BLaER1 treated with 17β-estradiol and CSF1 and Interleukin-3, amounts not matched to agents 10 nM and 100 nM (cell line): ENCODE measurements at regions not wholly inside any gene's neighbourhood (a gene's known extent, or its start where the extent isn't known, plus 50 kb on each side); places are given as distances from the start of the nearest gene placed in this dataset.
A peak's percentile ranks its signal among the peaks of the same experiment; 100 is the strongest.
"Not testable (repeated sequence)": the region's sequence is repeated elsewhere in the genome, so short reads cannot be mapped to it uniquely, and the experiment has no call there.

Experiments used
- H3K27ac ChIP-seq, 11 experiments: shearing (Covaris generic); formaldehyde crosslinking; 2 replicates each; pipeline ENCODE4 v1.8.1; 2022
- H3K27me3 ChIP-seq, 11 experiments: shearing (Covaris generic); formaldehyde crosslinking; 2 replicates each; pipeline ENCODE4 v1.8.1; 2022
- H3K36me3 ChIP-seq, 11 experiments: shearing (Covaris generic); formaldehyde crosslinking; 2 replicates each; pipeline ENCODE4 v1.8.1; 2022
- H3K4me1 ChIP-seq, 10 experiments: shearing (Covaris generic); formaldehyde crosslinking; 2 replicates each; pipeline ENCODE4 v1.8.1; 2022
- H3K4me2 ChIP-seq, 11 experiments: shearing (Covaris generic); formaldehyde crosslinking; 2 replicates each; pipeline ENCODE4 v1.8.1; 2022
- H3K4me3 ChIP-seq, 10 experiments: shearing (Covaris generic); formaldehyde crosslinking; 2 replicates each; pipeline ENCODE4 v1.8.1; 2022
- H3K9ac ChIP-seq, 11 experiments: shearing (Covaris generic); formaldehyde crosslinking; 2 replicates each; pipeline ENCODE4 v1.8.1; 2022
- H3K9me3 ChIP-seq, 11 experiments: shearing (Covaris generic); formaldehyde crosslinking; replicated peaks in 1 of 11; 2 replicates each; pipeline ENCODE4 v1.8.1; 2022
- H4K20me1 ChIP-seq, 11 experiments: shearing (Covaris generic); formaldehyde crosslinking; 2 replicates each; pipeline ENCODE4 v1.8.1; 2022

- H3K27ac ChIP-seq, H3K27me3 ChIP-seq, H3K4me2 ChIP-seq, H4K20me1 ChIP-seq, H3K4me3 ChIP-seq, H3K4me1 ChIP-seq, H3K9ac ChIP-seq, H3K36me3 ChIP-seq: not testable (repeated sequence)
- peaks cover 0 to 18% (median 9%) of the 10 kb centered on the region in 11 experiments; a peak in 14 of 22 replicates for H3K9me3 ChIP-seq
These were observed 169.5 kb downstream of the OTOP1 start for GRCh38 chr4:4057226-4057625.

GRCh38 chr4:4084171-4084570 lies 142.6 kb downstream of the OTOP1 start:
- not testable (repeated sequence) for H3K4me1 ChIP-seq, H3K9ac ChIP-seq, H3K27ac ChIP-seq, H3K27me3 ChIP-seq, H3K4me3 ChIP-seq, H3K9me3 ChIP-seq, H3K36me3 ChIP-seq, H3K4me2 ChIP-seq, H4K20me1 ChIP-seq

DNA sequence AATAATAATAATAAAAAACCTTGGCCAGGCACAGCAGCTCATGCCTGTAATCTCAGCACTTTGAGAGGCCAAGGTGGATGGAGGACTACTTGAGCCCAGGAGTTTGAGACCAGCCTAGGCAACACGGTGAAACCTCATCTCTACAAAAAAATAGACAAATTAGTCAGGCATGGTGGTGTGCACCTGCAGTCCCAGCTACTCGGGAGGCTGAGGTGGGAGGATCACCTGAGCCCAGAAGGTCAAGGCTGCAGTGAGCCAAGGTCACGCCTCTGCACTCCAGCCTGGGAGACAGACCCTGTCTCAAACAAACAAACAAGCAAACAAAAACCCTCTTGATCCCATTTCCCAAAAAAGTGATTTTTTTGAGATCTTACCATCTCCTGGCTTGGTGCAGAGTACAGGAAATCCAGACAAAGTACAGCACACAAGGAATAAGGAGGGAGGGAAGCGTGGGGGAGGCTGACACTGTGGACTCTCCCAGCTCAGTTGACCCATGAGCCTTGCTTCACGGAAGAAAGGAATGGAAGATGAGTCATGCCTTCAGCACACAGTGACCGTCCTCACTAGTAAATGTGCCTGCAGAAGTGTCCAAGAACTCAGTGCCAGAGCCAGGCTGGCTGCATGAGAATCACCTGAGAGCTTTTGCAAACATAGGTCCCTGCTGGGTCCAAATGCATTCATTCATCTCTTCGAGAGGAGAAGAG lies 136.9 kb downstream of the OTOP1 start:
- H3K9me3 ChIP-seq, H3K36me3 ChIP-seq, H3K4me2 ChIP-seq, H3K27me3 ChIP-seq, H3K4me1 ChIP-seq, H3K4me3 ChIP-seq, H4K20me1 ChIP-seq, H3K27ac ChIP-seq, H3K9ac ChIP-seq: not testable (repeated sequence)

DNA sequence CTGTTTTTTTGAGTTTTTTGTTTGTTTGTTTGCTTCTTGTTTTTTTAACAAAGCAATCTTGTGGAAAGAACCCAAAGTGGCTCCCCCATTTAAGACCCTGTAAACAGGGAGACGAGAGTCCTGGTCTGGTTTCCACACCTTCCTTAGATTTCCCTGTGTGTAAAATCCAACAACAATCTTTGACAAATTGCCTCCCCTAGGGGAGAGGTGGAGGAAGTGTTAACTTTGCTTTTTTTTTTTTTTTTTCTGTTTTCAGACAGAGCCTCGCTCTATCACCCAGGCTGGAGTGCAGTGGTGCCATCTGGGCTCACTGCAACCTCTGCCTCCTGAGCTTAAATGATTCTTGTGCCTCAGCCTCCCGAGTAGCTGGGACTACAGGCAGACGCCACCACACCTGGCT lies 136.0 kb downstream of the OTOP1 start:
- H3K27ac ChIP-seq, H3K36me3 ChIP-seq, H3K4me2 ChIP-seq, H4K20me1 ChIP-seq, H3K9me3 ChIP-seq, H3K4me1 ChIP-seq, H3K9ac ChIP-seq, H3K4me3 ChIP-seq, H3K27me3 ChIP-seq: not testable (repeated sequence)

- H3K4me3 ChIP-seq, H3K27me3 ChIP-seq, H3K9me3 ChIP-seq, H3K9ac ChIP-seq, H3K36me3 ChIP-seq, H3K4me2 ChIP-seq, H3K4me1 ChIP-seq, H3K27ac ChIP-seq, H4K20me1 ChIP-seq: not testable (repeated sequence)
These were observed 134.6 kb downstream of the OTOP1 start for GRCh38 chr4:4092159-4092558.

DNA sequence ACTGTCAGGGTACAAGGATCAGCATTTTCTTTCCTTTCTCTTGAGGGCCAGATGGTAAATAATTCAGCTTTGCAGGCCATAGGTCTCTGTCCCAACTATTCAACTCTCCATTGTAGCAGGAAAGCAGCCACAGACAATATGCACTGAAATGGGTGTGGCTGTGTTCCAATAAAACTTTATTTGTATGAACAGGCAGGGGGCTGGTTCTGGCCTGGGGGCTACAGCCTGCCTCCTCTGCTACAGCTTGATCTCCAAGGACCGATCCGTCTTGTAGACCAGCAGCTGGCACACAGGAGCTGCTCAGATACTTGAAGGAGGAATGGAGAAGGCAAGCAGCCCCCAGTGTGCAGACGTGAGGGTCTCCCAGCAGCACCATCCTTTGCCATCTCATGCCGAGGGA lies 127.1 kb downstream of the OTOP1 start:
- not testable (repeated sequence) for H3K9me3 ChIP-seq, H4K20me1 ChIP-seq, H3K27ac ChIP-seq, H3K9ac ChIP-seq, H3K4me3 ChIP-seq, H3K27me3 ChIP-seq, H3K4me2 ChIP-seq, H3K4me1 ChIP-seq, H3K36me3 ChIP-seq

DNA sequence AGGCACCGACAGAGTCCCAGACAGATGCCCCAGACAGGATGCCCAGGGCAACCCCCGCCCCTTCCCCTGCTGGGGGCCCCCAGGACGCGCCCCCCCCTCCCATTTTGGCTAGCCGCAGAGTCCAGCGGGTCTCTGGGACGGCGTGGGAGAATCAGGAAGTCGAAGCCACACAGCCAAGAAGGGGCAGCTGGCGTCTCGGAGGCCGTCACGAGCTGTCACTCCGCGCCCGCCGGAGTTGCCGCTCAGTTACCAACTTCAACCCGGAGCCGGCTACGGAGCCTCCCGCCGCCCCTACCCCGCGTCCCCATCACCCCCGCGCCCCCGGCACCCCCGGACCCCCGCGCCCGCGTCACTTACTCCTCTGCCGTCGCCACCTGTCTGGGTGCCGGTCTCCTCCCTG lies 119.8 kb downstream of the OTOP1 start:
- not testable (repeated sequence) for H3K27ac ChIP-seq, H4K20me1 ChIP-seq, H3K4me1 ChIP-seq, H3K9me3 ChIP-seq, H3K36me3 ChIP-seq
- H3K27me3 ChIP-seq, result peaks cover 5 to 18% (median 11%) of the 10 kb centered on the region in 11 experiments; a peak in 20 of 22 replicates
- peak overlapping the region; percentile 66 to 87 (median 77); a peak in 18 of 22 replicates for H3K4me2 ChIP-seq
- H3K4me3 ChIP-seq, result peak overlapping the region; percentile 50 to 70 (median 58); a peak in 19 of 20 replicates
- H3K9ac ChIP-seq, result peak overlapping the region in 1 of 11 experiments; percentile 58; a peak in 1 of 22 replicates

DNA sequence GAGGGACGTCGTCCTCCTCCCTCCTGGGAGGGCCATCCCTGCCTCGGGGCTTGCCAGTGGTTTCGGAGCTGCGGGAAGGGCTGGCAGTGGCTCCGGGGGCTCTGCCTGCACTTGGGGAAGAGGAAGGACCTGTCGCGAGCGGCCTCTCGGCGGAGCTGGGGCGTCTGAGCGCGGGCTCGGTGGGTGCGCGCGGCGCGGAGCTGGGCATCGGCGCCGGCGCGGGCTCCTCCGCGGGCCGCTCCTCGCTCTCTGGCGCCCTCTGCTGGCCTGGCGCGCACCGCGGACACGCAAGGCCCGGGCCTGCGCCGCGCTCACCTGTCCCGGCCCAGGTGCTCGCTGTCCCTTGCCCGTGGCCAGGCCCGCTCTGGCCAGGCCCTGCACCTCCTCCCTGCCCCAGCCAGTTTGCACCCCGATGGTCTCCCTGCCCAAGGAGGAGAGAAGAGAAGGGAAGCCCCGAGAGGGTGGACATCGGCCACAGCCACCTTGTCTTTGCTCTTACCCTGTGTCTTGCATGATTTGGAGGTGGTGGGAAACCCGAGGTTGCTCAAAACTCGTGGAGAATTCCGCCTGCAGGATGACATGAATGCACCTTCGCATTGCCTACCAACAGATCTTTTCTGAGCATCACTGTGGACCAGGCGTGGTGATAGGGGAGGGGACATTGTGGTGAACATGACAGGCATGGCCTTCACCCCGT lies 119.2 kb downstream of the OTOP1 start:
- H3K9me3 ChIP-seq, H4K20me1 ChIP-seq, H3K4me1 ChIP-seq, H3K36me3 ChIP-seq, H3K27ac ChIP-seq: not testable (repeated sequence)
- peak overlapping the region in 7 of 11 experiments; percentile 46 to 68 (median 55); a peak in 7 of 22 replicates for H3K9ac ChIP-seq
- H3K27me3 ChIP-seq, result peaks cover 5 to 18% (median 11%) of the 10 kb centered on the region in 11 experiments; a peak in 20 of 22 replicates
- peak overlapping the region; percentile 50 to 70 (median 58); a peak in 19 of 20 replicates for H3K4me3 ChIP-seq
- peak overlapping the region; percentile 66 to 87 (median 77) for H3K4me2 ChIP-seq

DNA sequence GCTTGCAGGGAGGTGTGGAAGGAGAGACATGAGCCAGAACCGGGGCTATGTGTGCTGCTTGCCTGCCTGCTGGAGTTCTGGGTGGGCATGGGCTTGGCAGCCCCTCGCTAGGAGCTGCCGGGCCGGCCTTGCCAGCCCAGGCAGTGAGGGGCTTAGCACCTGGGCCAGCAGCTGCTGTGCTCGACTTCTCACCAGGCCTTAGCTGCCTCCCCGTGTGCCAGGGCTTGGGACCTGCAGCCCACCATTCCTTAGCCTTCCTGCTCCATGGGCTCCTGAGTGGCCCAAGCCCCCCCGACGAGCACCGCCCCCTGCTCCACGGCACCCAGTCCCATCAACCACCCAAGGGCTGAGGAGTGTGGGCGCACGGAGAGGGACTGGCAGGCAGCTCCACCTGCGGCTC lies 111.3 kb downstream of the OTOP1 start:
- not testable (repeated sequence) for H3K27me3 ChIP-seq, H3K9ac ChIP-seq, H3K4me1 ChIP-seq, H3K36me3 ChIP-seq, H3K9me3 ChIP-seq, H3K4me3 ChIP-seq, H3K4me2 ChIP-seq, H3K27ac ChIP-seq, H4K20me1 ChIP-seq

- H3K36me3 ChIP-seq, H4K20me1 ChIP-seq, H3K27me3 ChIP-seq, H3K9ac ChIP-seq, H3K27ac ChIP-seq, H3K4me1 ChIP-seq, H3K4me2 ChIP-seq, H3K9me3 ChIP-seq, H3K4me3 ChIP-seq: not testable (repeated sequence)
These were observed 109.8 kb downstream of the OTOP1 start for GRCh38 chr4:4116901-4117300.

DNA sequence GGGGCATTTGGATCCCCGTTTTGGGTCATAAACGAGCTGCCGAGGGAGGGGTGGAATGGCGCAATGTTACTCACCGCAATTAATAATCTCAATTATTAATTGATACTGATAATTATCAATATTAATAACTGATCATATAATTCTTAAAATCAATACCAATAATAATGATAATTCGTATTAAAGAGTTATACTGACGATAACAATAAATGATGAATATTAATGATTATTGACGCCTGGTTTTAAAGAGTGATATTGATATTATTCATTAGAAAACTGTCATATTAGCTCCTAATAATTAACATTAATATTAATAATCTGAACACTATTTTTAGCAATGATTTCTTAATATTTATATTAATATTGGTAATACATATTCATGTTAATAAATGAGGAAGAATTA lies 92.4 kb downstream of the OTOP1 start:
- H3K36me3 ChIP-seq, H4K20me1 ChIP-seq, H3K9me3 ChIP-seq, H3K4me2 ChIP-seq, H3K4me3 ChIP-seq, H3K9ac ChIP-seq, H3K27ac ChIP-seq, H3K27me3 ChIP-seq, H3K4me1 ChIP-seq: not testable (repeated sequence)

DNA sequence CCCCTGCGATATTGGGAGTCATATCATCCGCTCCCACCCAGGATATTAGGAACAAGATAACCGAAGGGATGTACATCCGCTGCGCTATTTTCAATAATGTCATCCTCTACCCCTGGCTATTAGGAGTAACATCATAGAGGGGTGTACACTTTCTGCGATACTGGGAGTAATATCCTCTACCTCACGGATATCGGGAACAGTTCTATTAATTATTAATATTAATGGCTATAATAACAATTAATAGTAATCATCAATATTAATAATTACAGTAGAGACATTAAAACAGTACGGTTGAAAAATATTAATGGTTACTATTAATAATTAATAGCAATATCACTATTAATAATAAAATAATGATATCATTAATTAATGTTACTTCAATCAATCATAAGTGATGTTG lies 90.1 kb downstream of the OTOP1 start:
- not testable (repeated sequence) for H3K9ac ChIP-seq, H3K4me2 ChIP-seq, H4K20me1 ChIP-seq, H3K4me3 ChIP-seq, H3K27ac ChIP-seq, H3K36me3 ChIP-seq, H3K27me3 ChIP-seq, H3K9me3 ChIP-seq, H3K4me1 ChIP-seq
